ENCODE measurements at regions not wholly inside any gene's neighbourhood (a gene's known extent, or its start where the extent isn't known, plus 50 kb on each side); places are given as distances from the start of the nearest gene placed in this dataset.
"Not testable (repeated sequence)": the region's sequence is repeated elsewhere in the genome, so short reads cannot be mapped to it uniquely, and the experiment has no call there.

- FAIRE-seq: no peak
- no peak for DNase-seq (ENCODE audit: insufficient read length, low spot score)
These were observed 254.8 kb downstream of the TEX29 start for GRCh38 chr13:111575276-111575675.

- DNase-seq (ENCODE audit: insufficient read length, low spot score): no peak
- no peak for FAIRE-seq
These were observed 255.3 kb downstream of the TEX29 start for GRCh38 chr13:111575719-111576118.

- FAIRE-seq (no peak), DNase-seq (ENCODE audit: insufficient read length, low spot score) (no peak)
These were observed 256.9 kb downstream of the TEX29 start for GRCh38 chr13:111577208-111577828.

GRCh38 chr13:111577956-111578605 lies 257.6 kb downstream of the TEX29 start:
- FAIRE-seq (no peak), DNase-seq (ENCODE audit: insufficient read length, low spot score) (no peak)

GRCh38 chr13:111584101-111584672 lies 263.7 kb downstream of the TEX29 start:
- DNase-seq (ENCODE audit: insufficient read length, low spot score): no peak
- no peak for FAIRE-seq

GRCh38 chr13:111584870-111585269 lies 264.4 kb downstream of the TEX29 start:
- FAIRE-seq (no peak), DNase-seq (ENCODE audit: insufficient read length, low spot score) (no peak)

- DNase-seq (ENCODE audit: insufficient read length, low spot score) (no peak), FAIRE-seq (no peak)
These were observed 265.8 kb downstream of the TEX29 start for GRCh38 chr13:111586291-111586690.

GRCh38 chr13:111587249-111587648 lies 266.8 kb downstream of the TEX29 start:
- no peak for FAIRE-seq
- DNase-seq (ENCODE audit: insufficient read length, low spot score): no peak

- DNase-seq (ENCODE audit: insufficient read length, low spot score): no peak
- no peak for FAIRE-seq
These were observed 268.9 kb downstream of the TEX29 start for GRCh38 chr13:111589321-111589720.

- FAIRE-seq (no peak), DNase-seq (ENCODE audit: insufficient read length, low spot score) (no peak)
These were observed 269.6 kb downstream of the TEX29 start for GRCh38 chr13:111589992-111590391.

- no peak for DNase-seq (ENCODE audit: insufficient read length, low spot score)
These were observed 270.4 kb downstream of the TEX29 start for GRCh38 chr13:111590796-111591195.

GRCh38 chr13:111593490-111593889 lies 273.0 kb downstream of the TEX29 start:
- not testable (repeated sequence) for FAIRE-seq; DNase-seq (ENCODE audit: insufficient read length, low spot score)

More at GRCh38 chr13:111590796-111591195, 270.4 kb downstream of the TEX29 start:
- FAIRE-seq: no peak

- FAIRE-seq (no peak), DNase-seq (ENCODE audit: insufficient read length, low spot score) (no peak)
These were observed 274.2 kb downstream of the TEX29 start for GRCh38 chr13:111594606-111595005.

GRCh38 chr13:111595276-111595675 lies 274.8 kb downstream of the TEX29 start:
- FAIRE-seq: no peak
- no peak for DNase-seq (ENCODE audit: insufficient read length, low spot score)

GRCh38 chr13:111595791-111596190 lies 275.3 kb downstream of the TEX29 start:
- no peak for DNase-seq (ENCODE audit: insufficient read length, low spot score)
- FAIRE-seq: no peak

- DNase-seq (ENCODE audit: insufficient read length, low spot score) (no peak), FAIRE-seq (no peak)
These were observed 276.8 kb downstream of the TEX29 start for GRCh38 chr13:111597191-111597611.

GRCh38 chr13:111597618-111598017 lies 277.2 kb downstream of the TEX29 start:
- FAIRE-seq (no peak), DNase-seq (ENCODE audit: insufficient read length, low spot score) (no peak)

GRCh38 chr13:111598747-111599146 lies 278.3 kb downstream of the TEX29 start:
- DNase-seq (ENCODE audit: insufficient read length, low spot score): no peak
- FAIRE-seq: no peak

- FAIRE-seq: no peak
These were observed 279.3 kb downstream of the TEX29 start for GRCh38 chr13:111599791-111600190.

GRCh38 chr13:111602874-111603273 lies 282.4 kb downstream of the TEX29 start:
- FAIRE-seq (no peak), DNase-seq (ENCODE audit: insufficient read length, low spot score) (no peak)

More at GRCh38 chr13:111599791-111600190, 279.3 kb downstream of the TEX29 start:
- DNase-seq (ENCODE audit: insufficient read length, low spot score): no peak

GRCh38 chr13:111604097-111604496 lies 283.7 kb downstream of the TEX29 start:
- DNase-seq (ENCODE audit: insufficient read length, low spot score): no peak
- FAIRE-seq: no peak

GRCh38 chr13:111608556-111608955 lies 288.1 kb downstream of the TEX29 start:
- no peak for FAIRE-seq
- no peak for DNase-seq (ENCODE audit: insufficient read length, low spot score)

Data from HTR-8/SVneo (cell line).